Chondrocyte (in vitro differentiated cells): ENCODE measurements at regions not wholly inside any gene's neighbourhood (a gene's known extent, or its start where the extent isn't known, plus 50 kb on each side); places are given as distances from the start of the nearest gene placed in this dataset.
"Not testable (repeated sequence)": the region's sequence is repeated elsewhere in the genome, so short reads cannot be mapped to it uniquely, and the experiment has no call there.

ENCODE experiments used
- DNase-seq: peaks from one replicate; pipeline ENCODE4 v3.0.0; 2021; ENCODE audit warnings: mixed read lengths, low spot score
- H3K27ac Mint-ChIP-seq: one replicate; pipeline ENCODE4 v1.8.0; 2021; ENCODE audit warnings: mild to moderate bottlenecking, moderate library complexity, mixed read lengths; ENCODE audit not compliant: unreplicated experiment
- H3K27me3 Mint-ChIP-seq: 2 replicates; pipeline ENCODE4 v1.8.0; 2021; ENCODE audit warnings: low read depth, mixed read lengths
- H3K36me3 Mint-ChIP-seq: 2 replicates; pipeline ENCODE4 v1.8.0; 2021; ENCODE audit warnings: low read depth, mixed read lengths
- H3K4me1 Mint-ChIP-seq: 2 replicates; pipeline ENCODE4 v1.8.0; 2021; ENCODE audit warnings: low read depth, mild to moderate bottlenecking, mixed read lengths
- H3K4me3 Mint-ChIP-seq: one replicate; pipeline ENCODE4 v1.8.0; 2021; ENCODE audit warnings: mild to moderate bottlenecking, moderate library complexity, mixed read lengths; ENCODE audit not compliant: unreplicated experiment
- H3K9me3 Mint-ChIP-seq: 2 replicates; pipeline ENCODE4 v1.8.0; 2021; ENCODE audit warnings: low read depth, mixed read lengths
- TF ChIP-seq, protein P1 (sequence below): fragments of 200-600 bp; sonication (generic); IDR thresholded peaks from 2 replicates; pipeline ENCODE4 v1.5.0; 2021; ENCODE audit warnings: antibody characterized with exemption, mild to moderate bottlenecking, moderate library complexity

DNA sequence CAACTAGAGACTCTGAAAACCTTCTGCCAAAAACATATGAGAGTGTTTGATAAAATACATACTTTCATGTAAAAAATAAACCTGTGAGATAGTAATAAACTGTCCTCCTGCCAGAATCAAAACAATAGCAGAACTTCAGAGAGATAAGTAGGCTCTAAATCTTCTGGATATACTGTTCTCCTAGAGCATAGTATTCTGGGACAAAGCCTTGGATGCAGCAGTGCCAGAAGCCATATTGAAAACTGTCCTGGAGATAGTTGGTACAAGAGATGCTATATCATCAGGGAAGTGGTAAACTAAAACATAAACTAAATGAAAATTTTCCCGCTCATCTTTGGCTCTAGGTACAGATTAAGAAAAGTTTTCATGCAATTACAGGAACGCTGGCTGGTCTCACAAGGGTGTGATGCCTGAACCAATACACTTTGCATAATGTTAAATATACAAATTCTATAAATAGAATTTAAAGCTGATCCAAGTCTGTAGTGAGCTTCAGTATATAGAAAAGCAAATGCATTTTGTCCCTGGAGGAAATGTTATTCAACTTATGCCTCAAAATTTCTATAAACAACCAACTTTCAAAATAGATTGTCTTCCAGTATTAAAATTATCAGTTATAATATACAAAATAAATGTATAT is 355.6 kb downstream of the ADAMTS20 start:
- TF ChIP-seq, protein P1, sequence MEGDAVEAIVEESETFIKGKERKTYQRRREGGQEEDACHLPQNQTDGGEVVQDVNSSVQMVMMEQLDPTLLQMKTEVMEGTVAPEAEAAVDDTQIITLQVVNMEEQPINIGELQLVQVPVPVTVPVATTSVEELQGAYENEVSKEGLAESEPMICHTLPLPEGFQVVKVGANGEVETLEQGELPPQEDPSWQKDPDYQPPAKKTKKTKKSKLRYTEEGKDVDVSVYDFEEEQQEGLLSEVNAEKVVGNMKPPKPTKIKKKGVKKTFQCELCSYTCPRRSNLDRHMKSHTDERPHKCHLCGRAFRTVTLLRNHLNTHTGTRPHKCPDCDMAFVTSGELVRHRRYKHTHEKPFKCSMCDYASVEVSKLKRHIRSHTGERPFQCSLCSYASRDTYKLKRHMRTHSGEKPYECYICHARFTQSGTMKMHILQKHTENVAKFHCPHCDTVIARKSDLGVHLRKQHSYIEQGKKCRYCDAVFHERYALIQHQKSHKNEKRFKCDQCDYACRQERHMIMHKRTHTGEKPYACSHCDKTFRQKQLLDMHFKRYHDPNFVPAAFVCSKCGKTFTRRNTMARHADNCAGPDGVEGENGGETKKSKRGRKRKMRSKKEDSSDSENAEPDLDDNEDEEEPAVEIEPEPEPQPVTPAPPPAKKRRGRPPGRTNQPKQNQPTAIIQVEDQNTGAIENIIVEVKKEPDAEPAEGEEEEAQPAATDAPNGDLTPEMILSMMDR: no peak
- Mint-ChIP-seq H3K27ac (no peak overlapping the region), H3K4me1 (no peaks in the 10 kb centered on the region), H3K36me3 (no peaks in the 10 kb centered on the region), H3K4me3 (no peak overlapping the region), H3K9me3 (peaks cover 7% of the 10 kb centered on the region), H3K27me3 (no peaks in the 10 kb centered on the region)
- DNase-seq: no peak

DNA sequence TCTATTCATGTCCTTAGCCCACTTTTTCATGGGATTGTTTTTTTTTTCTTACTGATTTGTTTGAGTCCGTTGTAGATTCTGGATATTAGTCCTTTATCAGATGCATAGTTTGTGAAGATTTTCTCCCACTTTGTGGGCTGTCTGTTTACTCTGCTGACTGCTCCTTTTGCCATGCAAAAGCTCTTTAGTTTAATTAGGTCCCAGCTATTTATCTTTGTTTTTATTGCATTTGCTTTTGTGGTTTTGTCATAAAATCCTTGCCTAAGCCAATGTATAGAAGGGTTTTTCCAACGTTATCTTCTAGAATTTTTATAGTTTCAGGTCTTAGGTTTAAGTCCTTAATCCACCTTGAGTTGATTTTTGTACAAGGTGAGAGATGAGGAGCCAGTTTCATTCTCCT is 358.9 kb downstream of the ADAMTS20 start:
- not testable (repeated sequence) for H3K27ac Mint-ChIP-seq, H3K27me3 Mint-ChIP-seq, H3K9me3 Mint-ChIP-seq, H3K4me3 Mint-ChIP-seq, H3K4me1 Mint-ChIP-seq, DNase-seq, H3K36me3 Mint-ChIP-seq

DNA sequence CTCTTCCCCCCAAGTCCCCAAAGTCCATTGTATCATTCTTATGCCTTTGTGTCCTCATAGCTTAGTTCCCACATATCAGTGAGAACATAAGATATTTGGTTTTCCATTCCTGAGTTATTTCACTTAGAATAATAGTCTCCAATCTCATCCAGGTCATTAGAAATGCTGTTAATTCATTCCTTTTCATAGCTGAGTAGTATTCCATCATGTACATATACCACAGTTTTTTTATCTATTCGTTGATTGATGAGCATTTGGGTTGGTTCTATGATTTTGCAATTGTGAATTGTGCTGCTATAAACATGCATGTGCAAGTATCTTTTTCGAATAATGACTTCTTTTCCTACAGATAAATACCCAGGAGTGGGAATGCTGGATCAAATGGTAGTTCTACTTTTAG is 359.6 kb downstream of the ADAMTS20 start:
- H3K9me3 Mint-ChIP-seq, H3K4me3 Mint-ChIP-seq, H3K36me3 Mint-ChIP-seq, H3K27me3 Mint-ChIP-seq, DNase-seq, H3K4me1 Mint-ChIP-seq, H3K27ac Mint-ChIP-seq: not testable (repeated sequence)

DNA sequence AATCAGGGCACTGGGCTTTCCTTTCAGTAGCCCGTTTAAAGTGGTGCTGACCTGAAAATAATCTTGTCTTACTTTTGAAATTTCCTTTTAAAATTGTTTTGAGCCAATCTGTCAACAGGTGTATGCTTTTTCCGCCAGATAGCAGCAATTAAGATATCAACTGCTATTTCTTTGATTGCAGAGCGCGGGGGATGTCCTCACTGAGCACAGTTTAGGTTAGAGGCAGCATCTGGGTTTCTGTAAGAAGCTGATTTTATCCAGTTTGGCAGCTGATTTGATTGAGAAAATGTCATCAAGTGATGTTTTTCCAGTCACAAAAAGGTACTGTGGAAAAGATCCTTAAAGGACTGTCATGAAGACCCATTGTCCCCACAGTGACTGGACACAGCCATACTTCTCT is 371.8 kb downstream of the ADAMTS20 start:
- Mint-ChIP-seq H3K4me3 (no peak overlapping the region), H3K27me3 (no peaks in the 10 kb centered on the region), H3K27ac (no peak overlapping the region), H3K36me3 (no peaks in the 10 kb centered on the region), H3K4me1 (no peaks in the 10 kb centered on the region), H3K9me3 (peaks cover 12% of the 10 kb centered on the region)
- TF ChIP-seq, protein P1: no peak
- DNase-seq: no peak

DNA sequence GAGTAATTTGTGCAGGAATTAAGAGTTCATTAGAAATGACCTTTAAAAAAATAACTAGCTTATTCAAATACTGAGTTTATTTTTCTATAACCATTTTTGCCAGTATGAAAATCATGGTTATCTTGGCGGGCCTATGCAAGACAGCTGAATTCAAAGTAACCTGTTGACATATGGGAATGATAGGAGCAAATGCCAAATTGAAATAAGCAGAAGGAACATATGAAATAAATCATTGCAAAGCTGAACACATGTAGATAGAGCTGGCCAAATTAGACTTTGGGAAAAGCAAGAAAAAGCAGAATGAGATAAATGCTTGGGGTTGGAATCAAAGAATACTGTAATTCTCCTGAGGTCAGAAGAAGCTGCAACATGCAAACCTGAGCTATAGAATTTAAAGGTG is 372.5 kb downstream of the ADAMTS20 start:
- peaks cover 12% of the 10 kb centered on the region for H3K9me3 Mint-ChIP-seq
- DNase-seq: no peak
- no peaks in the 10 kb centered on the region for H3K36me3 Mint-ChIP-seq
- TF ChIP-seq, protein P1: no peak
- no peak overlapping the region for H3K27ac Mint-ChIP-seq
- no peaks in the 10 kb centered on the region for H3K4me1 Mint-ChIP-seq
- no peak overlapping the region for H3K4me3 Mint-ChIP-seq
- H3K27me3 Mint-ChIP-seq: no peaks in the 10 kb centered on the region

DNA sequence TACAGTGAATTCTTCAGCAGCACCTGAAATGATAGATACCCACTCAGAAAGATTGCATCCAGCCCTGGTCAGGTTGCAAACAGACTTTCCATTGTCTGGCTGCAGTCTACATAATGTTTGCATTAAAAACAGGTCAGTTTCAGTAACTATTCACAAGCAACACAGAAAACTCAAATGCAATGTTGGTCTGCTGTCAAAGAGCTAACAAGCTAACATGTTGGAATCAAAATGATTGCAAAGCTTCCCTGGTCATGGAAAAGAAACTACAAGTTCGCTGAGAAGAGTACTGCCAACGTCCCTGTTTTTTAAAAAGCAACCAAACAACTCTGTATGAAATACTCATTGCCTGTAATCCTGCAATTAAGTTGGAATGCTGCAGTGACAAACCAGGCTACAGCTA is 374.7 kb downstream of the ADAMTS20 start:
- Mint-ChIP-seq H3K27me3 (no peaks in the 10 kb centered on the region), H3K4me3 (no peak overlapping the region), H3K36me3 (no peaks in the 10 kb centered on the region), H3K9me3 (peaks cover 2% of the 10 kb centered on the region), H3K4me1 (peaks cover 8% of the 10 kb centered on the region), H3K27ac (no peak overlapping the region)
- DNase-seq: no peak
- TF ChIP-seq, protein P1: no peak
